Left ventricle myocardium superior (tissue), 1 donor: ENCODE measurements at regions not wholly inside any gene's neighbourhood (a gene's known extent, or its start where the extent isn't known, plus 50 kb on each side); places are given as distances from the start of the nearest gene placed in this dataset.
A peak's percentile ranks its signal among the peaks of the same experiment; 100 is the strongest.
"Not testable (repeated sequence)": the region's sequence is repeated elsewhere in the genome, so short reads cannot be mapped to it uniquely, and the experiment has no call there.

Experiments used
- ATAC-seq: fragments of 200-7000 bp; cut with Tn5 transposase; one replicate; pipeline ENCODE4 v1.9.1; 2020; ENCODE audit warnings: mild to moderate bottlenecking, moderate library complexity
- DNase-seq: peaks from one replicate; pipeline ENCODE4 v3.0.0-alpha.2; 2020
- intact Hi-C: fragments of 100-400 bp; cut with micrococcal nuclease; formaldehyde crosslinking; loops from one replicate; pipeline ENCODE4 v1.11.0; 2022
- donor health status: DM: no; HTN: yes; CAD: no; lungs with severe emphysema.

DNA sequence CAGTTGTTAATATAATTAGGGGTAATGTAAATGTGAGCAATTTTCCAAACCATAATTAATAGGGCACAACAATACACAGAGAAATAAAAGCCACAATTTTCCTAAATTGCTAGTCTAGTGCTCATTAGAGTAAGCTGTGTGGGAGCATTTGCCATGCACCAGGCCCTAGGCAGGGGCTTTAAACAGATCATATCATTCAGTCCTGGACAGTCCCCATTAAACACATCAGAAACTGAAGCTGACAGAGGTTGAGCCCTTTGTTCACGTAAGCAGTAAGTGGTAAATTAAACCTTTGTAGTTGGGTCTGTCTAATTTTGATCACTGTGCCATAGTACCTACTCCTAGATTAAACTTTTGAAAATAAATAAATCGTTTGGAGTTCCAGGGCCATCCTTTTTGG is 931.1 kb downstream of the C6orf118 start:
- ATAC-seq (no peak), DNase-seq (no peak)
- intact Hi-C loops = no loop called here

DNA sequence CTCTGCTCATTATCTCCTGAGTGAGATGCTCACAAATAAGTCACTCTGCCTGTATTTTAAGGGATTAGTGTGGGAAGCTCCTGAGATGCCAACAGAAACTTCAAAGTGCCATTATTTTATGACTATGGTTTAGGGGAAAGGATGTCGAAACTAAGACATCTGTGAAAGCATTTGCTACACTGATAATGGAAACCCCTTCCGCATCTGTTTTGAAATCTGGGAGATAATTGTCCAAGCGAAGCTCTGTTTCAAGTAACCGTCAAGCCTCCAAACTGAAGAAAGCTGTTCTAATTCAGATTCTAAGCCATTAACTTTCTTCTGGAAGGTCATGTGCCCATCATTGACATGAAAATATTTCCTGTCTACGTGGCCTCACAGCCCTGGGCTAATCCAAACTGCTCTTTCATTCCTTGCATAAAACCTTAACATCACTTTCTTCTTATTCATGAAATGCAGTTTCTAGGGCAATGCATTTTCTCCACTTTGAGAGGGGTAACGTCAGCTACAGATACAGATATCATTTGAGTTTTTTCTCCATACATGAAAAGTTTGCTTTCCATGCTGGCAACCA is 932.0 kb downstream of the C6orf118 start:
- intact Hi-C loops = no loop called here
- ATAC-seq (no peak), DNase-seq (no peak)

GRCh38 chr6:164370773-164371172 is 938.6 kb downstream of the C6orf118 start:
- DNase-seq (no peak), ATAC-seq (no peak)
- intact Hi-C loops = no loop called here

- no peak for ATAC-seq
- DNase-seq = no peak
Observed at GRCh38 chr6:164359441-164359840, 944.9 kb downstream of the QKI start.

GRCh38 chr6:164359036-164359435 is 944.5 kb downstream of the QKI start:
- ATAC-seq (no peak), DNase-seq (no peak)
- intact Hi-C loops = no loop called here

More at GRCh38 chr6:164359441-164359840, 944.9 kb downstream of the QKI start:
- intact Hi-C loops = no loop called here

DNA sequence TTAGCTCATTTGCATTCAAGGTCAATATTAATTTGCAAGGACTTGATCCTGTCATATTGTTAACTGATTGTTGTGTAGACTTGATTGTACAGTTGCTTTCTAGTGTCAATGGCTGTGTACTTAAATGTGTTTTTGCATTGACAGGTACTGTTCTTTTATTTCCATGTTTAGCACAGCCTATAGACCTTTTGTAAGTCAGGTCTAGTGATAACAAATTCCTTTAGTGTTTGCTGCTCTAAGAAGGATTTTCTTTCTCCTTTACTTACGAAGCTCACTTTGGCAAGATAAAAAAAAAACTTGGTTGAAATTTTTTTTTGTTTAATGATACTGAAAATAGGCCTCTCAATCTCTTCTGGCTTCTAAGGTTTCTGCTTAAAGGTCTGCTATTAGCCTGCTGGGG is 942.3 kb downstream of the QKI start:
- ATAC-seq = no peak
- no peak for DNase-seq
- intact Hi-C loops = no loop called here

DNA sequence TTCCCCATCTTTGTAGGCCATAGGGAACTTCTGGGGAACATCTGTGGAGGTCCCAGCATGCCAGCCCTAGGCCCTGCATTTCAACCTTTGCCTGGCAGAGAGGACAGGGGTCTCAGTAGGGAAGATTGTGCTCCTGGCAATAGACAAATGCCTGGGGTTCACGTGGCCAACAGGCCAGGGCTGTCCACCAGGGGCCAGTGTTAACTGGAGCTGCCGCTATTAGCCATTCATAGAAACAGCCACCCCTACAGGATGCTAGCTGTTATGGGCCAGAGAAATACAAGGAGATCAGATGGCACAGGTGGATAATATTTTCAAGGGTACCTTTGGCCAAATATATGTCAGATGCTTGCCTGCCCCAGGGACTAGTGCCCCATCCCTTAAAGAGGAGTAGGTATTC is 932.9 kb downstream of the QKI start:
- no peak for ATAC-seq
- DNase-seq = no peak
- intact Hi-C loops = no loop called here

- DNase-seq (no peak), ATAC-seq (peak; percentile 15)
- intact Hi-C loops = no loop called here
Observed at GRCh38 chr6:164346631-164347030, 932.1 kb downstream of the QKI start.

DNA sequence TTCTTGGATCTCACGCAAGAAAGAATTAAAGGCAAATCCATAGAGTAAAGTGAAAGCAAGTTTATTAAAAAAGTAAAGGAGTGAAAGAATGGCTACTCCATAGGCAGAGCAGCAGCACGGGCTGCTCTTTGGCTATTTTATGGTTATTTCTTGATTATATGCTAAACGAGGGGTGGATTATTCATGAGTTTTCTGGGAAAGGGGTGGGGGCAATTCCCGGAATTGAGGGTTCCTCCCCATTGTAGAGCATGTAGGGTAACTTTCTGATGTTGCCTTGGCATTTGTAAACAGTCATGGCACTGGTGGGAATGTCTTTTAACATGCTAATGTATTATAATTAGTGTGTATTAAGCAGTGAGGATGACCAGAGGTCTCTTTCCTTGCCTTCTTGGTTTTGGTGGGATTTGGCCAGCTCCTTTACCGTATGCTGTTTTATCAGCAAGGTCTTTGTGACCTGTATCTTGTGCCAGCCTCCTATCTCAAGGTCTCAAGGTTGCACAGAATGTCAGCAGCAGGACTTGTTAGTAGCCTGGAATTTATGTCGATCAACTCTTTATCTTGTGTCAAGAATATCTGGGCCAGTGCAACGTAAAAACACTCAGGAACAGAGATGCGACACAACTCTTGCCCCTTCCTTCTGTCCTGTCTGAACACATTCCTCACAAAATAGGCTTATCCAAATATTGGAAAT is 931.4 kb downstream of the QKI start:
- intact Hi-C loops = no loop called here
- no peak for ATAC-seq

DNA sequence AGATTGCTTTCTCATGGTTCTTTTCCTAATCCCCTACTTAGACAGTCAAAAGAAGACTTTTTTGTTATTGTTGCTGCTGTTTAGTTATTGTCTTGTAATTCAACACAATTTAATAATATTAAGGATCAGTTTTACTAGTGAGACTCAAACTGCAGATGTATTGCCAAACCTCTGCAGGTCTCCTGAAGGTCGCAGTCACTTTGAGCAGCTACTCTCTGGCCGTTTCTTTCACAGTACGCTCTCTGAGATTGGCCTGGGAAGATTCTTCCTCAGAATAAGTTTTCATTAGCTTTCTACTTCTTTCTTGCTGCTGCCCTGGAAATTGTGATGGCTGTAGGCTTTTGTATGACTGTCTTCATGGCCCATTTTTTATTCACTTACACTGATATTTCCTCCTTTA is 930.8 kb downstream of the QKI start:
- peak; percentile 68 for ATAC-seq
- intact Hi-C loops = no loop called here

More for the DNA sequence above, 931.4 kb downstream of the QKI start:
- DNase-seq = no peak

GRCh38 chr6:164344801-164345291 is 930.3 kb downstream of the QKI start:
- intact Hi-C loops = no loop called here
- DNase-seq = peak; percentile 24
- peak; percentile 97 for ATAC-seq

More for the DNA sequence above, 930.8 kb downstream of the QKI start:
- DNase-seq = no peak

GRCh38 chr6:164339442-164339841 is 924.9 kb downstream of the QKI start:
- ATAC-seq, DNase-seq, intact Hi-C loops: not testable (repeated sequence)

- intact Hi-C loops = no loop called here
- DNase-seq (no peak), ATAC-seq (no peak)
Observed at GRCh38 chr6:164337925-164338397, 923.4 kb downstream of the QKI start.

DNA sequence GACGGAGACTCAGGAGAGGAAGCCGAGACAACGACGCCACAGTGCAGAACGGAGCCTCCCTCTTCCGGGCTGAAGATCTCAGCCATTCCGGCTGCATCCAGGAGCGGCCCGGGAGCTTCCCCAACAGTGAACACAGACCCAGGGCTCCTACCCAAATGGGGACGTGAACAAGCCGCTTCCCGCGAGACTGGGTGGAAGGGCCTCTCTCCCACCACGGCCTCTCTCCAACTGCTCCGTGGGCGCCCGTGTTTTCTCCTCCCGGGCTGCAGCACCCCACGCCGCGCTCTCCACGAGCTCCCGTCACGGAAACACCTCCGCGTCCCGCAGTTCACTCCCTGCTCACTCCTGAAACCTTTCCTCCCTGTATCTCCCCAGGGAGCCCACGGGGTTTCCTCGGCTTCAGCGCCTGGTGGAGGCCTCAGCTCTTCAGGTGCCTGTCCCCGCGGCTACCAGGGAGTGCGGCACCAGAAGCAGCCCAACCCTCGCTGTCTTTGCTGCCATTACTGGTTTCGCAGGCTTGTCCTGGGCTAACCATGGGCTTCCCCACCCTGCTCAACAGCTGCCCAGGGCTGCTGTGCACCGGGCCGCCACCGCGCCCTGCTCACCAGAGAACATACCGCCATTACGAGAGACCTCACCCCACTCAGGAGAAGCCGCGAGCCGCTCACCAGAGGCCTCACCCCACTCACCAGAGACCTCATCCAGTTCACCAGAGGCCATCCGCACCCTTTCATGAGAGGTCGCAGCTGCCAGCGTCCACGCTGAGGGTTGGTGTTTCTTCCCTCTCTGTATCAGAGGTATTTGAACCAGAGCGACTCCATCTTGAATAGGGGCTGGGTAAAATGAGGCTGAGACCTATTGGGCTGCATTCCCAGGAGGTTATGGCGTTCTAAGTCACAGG is 922.8 kb downstream of the QKI start:
- intact Hi-C loops = no loop called here
- DNase-seq = peak; percentile 21
- ATAC-seq = no peak

- ATAC-seq (no peak), DNase-seq (no peak)
- intact Hi-C loops = no loop called here
Observed at GRCh38 chr6:164336455-164336854, 921.9 kb downstream of the QKI start.

DNA sequence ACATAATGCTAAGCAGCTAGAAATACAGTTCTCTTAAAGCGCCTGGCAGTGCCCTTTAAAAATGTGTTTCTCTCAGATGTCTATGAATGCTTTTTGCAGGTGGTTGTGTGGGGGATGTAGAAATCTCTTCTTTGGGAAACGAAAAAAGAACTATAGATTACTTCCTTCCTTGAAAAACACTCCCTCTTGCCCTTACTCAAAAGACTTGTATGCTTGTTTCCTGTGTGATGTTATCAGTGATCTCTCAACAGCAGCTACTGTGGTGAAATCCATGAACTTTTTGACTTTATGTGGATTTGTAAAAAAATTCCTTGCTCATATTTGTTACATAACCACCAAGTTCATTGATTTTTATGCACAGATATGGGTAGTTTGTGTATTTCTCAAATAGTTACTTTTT is 916.5 kb downstream of the QKI start:
- DNase-seq (no peak), ATAC-seq (no peak)
- intact Hi-C loops = no loop called here

DNA sequence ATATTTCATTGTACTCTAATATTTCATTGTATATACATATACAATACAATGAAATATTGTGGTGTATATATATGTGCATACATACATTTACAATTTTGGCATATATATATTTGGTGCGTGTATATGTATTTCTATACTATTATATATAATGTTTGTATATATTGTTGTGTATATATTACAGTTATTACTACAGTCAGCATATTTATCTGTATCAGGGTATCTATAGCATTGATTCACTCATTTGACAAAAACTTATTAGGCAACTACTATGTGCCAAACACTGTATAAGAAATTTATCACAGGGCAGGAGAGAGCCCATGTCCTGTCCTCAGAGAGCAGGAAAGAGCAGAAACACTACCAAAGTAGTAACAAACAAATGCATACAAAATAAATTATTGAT is 910.6 kb downstream of the QKI start:
- intact Hi-C loops = no loop called here
- ATAC-seq = no peak
- DNase-seq = no peak

DNA sequence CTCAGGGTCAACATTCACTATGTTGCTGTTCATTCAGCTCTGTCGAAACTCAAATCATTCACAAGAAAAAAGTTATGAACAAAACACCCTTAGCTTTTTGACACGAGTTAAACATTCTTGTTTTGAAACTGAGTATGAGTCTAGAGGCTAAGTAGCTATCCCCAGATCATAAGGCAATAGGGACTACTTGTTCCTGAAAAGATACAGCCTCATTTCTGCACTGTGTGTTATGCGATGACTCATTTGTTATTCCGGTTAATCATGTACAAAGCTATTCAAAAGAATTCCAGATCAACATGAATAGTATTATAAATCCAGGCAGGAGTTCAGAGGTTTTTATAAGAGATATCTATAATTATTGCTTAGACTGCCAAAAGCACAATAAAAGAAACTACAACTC is 908.0 kb downstream of the QKI start:
- intact Hi-C loops = no loop called here
- peak; percentile 99 for ATAC-seq

DNA sequence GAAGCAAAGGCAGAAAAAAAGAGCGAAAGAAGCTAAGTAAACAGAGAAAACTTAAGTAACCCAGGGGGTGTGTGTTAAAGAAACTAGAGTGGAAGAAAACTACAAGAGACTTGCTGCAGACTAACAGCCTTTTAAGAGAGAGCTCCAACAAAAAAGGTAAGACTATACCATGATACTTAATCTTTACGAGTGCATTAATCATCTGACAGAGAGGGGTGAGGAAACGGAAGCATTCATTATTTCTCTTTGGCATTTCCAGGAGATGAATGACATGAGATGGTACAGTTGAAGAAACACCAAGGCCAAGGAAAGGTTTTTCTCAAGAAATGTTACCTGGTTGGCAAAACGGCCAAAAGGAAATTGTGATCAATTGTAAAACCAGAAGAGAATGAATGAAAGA is 906.8 kb downstream of the QKI start:
- DNase-seq (no peak), ATAC-seq (no peak)
- intact Hi-C loops = no loop called here

More for the DNA sequence above, 908.0 kb downstream of the QKI start:
- DNase-seq = no peak

DNA sequence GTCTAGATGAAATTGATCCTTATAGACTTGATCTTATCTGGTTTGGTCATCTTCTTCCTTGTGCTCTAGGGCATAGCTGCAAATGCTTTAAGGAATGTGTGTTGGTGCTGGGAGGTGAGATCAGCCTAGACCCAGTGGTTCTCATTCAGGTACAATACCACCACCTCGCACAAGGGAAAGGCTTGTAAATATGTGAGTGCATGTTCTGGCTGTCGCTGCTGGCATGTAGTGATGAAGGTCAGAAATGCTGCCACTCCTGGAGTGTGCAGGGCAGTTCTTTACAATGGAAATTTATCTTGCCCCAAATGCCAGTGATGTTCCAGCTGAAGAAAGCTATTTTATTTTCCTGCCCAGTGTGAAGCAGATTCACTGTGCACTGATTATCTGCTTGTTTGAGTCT is 900.9 kb downstream of the QKI start:
- ATAC-seq (peak; percentile 56), DNase-seq (no peak)
- intact Hi-C loops = no loop called here
